Activated T-helper 1 cell treated with anti-CD3 and anti-CD28 coated beads, Interleukin-2, amount 50 U/mL, for 16 hours (primary cell): ENCODE measurements at regions not wholly inside any gene's neighbourhood (a gene's known extent, or its start where the extent isn't known, plus 50 kb on each side); places are given as distances from the start of the nearest gene placed in this dataset.
"Not testable (repeated sequence)": the region's sequence is repeated elsewhere in the genome, so short reads cannot be mapped to it uniquely, and the experiment has no call there.

Experiments
- DNase-seq, 2 donors: peaks; one replicate each; pipeline ENCODE4 v3.0.0-alpha.2; 2020; ENCODE audit warnings: low read depth in 1 of 2, low spot score in 1 of 2

- DNase-seq = no peak
Measured at GRCh38 chr14:49249022-49249421, 337.2 kb downstream of the RPS29 start.

GRCh38 chr14:49243777-49244176 lies 342.4 kb downstream of the RPS29 start:
- not testable (repeated sequence) for DNase-seq

- DNase-seq = no peak
Measured at GRCh38 chr14:49240383-49240782, 345.8 kb downstream of the RPS29 start.

- DNase-seq = no peak
Measured at GRCh38 chr14:49228552-49228951, 357.6 kb downstream of the RPS29 start.

GRCh38 chr14:49221316-49221715 lies 364.9 kb downstream of the RPS29 start:
- DNase-seq = no peak

GRCh38 chr14:49220492-49220891 lies 365.7 kb downstream of the RPS29 start:
- DNase-seq = no peak

GRCh38 chr14:49218436-49219092 lies 367.6 kb downstream of the RPS29 start:
- no peak for DNase-seq

- no peak for DNase-seq
Measured at GRCh38 chr14:49212721-49213120, 373.5 kb downstream of the RPS29 start.

GRCh38 chr14:49209416-49209815 lies 376.8 kb downstream of the RPS29 start:
- DNase-seq = no peak

GRCh38 chr14:49206828-49207227 lies 379.4 kb downstream of the RPS29 start:
- DNase-seq = no peak

GRCh38 chr14:49203676-49204075 lies 382.5 kb downstream of the RPS29 start:
- no peak for DNase-seq

GRCh38 chr14:49199159-49199558 lies 387.0 kb downstream of the RPS29 start:
- no peak for DNase-seq

- DNase-seq = no peak
Measured at GRCh38 chr14:49196327-49196726, 389.9 kb downstream of the RPS29 start.

GRCh38 chr14:49194067-49194466 lies 392.1 kb downstream of the RPS29 start:
- DNase-seq = no peak

GRCh38 chr14:49193332-49194065 lies 392.7 kb downstream of the RPS29 start:
- DNase-seq = no peak

- no peak for DNase-seq
Measured at GRCh38 chr14:49191380-49191779, 394.8 kb downstream of the RPS29 start.

- no peak for DNase-seq
Measured at GRCh38 chr14:49189375-49189774, 396.8 kb downstream of the RPS29 start.

- no peak for DNase-seq
Measured at GRCh38 chr14:49187799-49188198, 398.4 kb downstream of the RPS29 start.

- no peak for DNase-seq
Measured at GRCh38 chr14:49173765-49174373, 412.3 kb downstream of the RPS29 start.

- DNase-seq = no peak
Measured at GRCh38 chr14:49164074-49164473, 422.1 kb downstream of the RPS29 start.

- DNase-seq = no peak
Measured at GRCh38 chr14:49160983-49161382, 425.2 kb downstream of the RPS29 start.

GRCh38 chr14:49159081-49159480 lies 427.1 kb downstream of the RPS29 start:
- no peak for DNase-seq
